ENCODE measurements at regions not wholly inside any gene's neighbourhood (a gene's known extent, or its start where the extent isn't known, plus 50 kb on each side); places are given as distances from the start of the nearest gene placed in this dataset.

GRCh38 chr2:15018814-15019213, 386.3 kb downstream of the LRATD1 start:
- no peak overlapping the region for H3K4me2 ChIP-seq (ENCODE audit: control insufficient read depth, insufficient read depth)
- intact Hi-C loops (cut with micrococcal nuclease; ENCODE audit: unreplicated experiment) (no loop called here), in situ Hi-C loops (cut with MboI) (no loop called here)
- RAD21 ChIA-PET (ENCODE audit: unreplicated experiment): no interaction called here
- SMC1A ChIA-PET (ENCODE audit: uncharacterized antibody, unreplicated experiment): no interaction called here
- 5% methylated on average over 1 of the region's 1 CpG for WGBS (ENCODE audit: insufficient coverage, insufficient replicate concordance, low lambda C conversion rate, missing lambda C conversion rate)
- BruUV-seq (replicated peaks): no TSS peak
- no peak overlapping the region for H3K9ac ChIP-seq (ENCODE audit: control insufficient read depth, insufficient read depth, low read length)
- TF ChIP-seq TAF1 (IDR thresholded peaks at IDR 0.05; ENCODE audit: borderline replicate concordance, low read depth, low read length): no peak
- TF ChIP-seq CUX1 (IDR thresholded peaks at IDR 0.05; ENCODE audit: insufficient replicate concordance, low read depth, low read length): no peak
- no peak for TF ChIP-seq CHD2 (IDR thresholded peaks at IDR 0.05; ENCODE audit: borderline replicate concordance, low read depth, low read length)
- no peak for TF ChIP-seq IRF3 (IDR thresholded peaks at IDR 0.05)
- no peak for TF ChIP-seq LARP7 (IDR thresholded peaks at IDR 0.05)
- TF ChIP-seq IKZF1 (conservative IDR thresholded peaks at IDR 0.05): no peak
- no peak for TF ChIP-seq FOXK2 (IDR thresholded peaks at IDR 0.05)
- no peak for ATAC-seq
- H3K4me1 ChIP-seq (ENCODE audit: control insufficient read depth, insufficient read depth, low read length): no peaks in the 10 kb centered on the region
- H3K79me2 ChIP-seq (ENCODE audit: control insufficient read depth, insufficient read depth, low read length): no peaks in the 10 kb centered on the region
- no peak overlapping the region for H3K4me3 ChIP-seq
- no peaks in the 10 kb centered on the region for H4K20me1 ChIP-seq (ENCODE audit: control insufficient read depth, insufficient read depth)
- H3K27ac ChIP-seq (ENCODE audit: control insufficient read depth, insufficient read depth): no peak overlapping the region
- H3K9me3 ChIP-seq (replicated peaks; ENCODE audit: control insufficient read depth, insufficient read depth, low read length): no peaks in the 10 kb centered on the region
- CTCF ChIA-PET: no interaction called here
- no peak for FAIRE-seq
- H3K36me3 ChIP-seq (ENCODE audit: control insufficient read depth in 2 of 2, insufficient read depth in 2 of 2, low read length in 1 of 2): no peaks in the 10 kb centered on the region
- no peak for DNase-seq (ENCODE audit: low read depth, low spot score)
- H2AFZ ChIP-seq (ENCODE audit: control insufficient read depth, low read depth, low read length): no peak overlapping the region
- POLR2A ChIA-PET: no interaction called here
- no peaks in the 10 kb centered on the region for H3K27me3 ChIP-seq (replicated peaks in 1 of 2; ENCODE audit: control insufficient read depth in 2 of 2, insufficient read depth in 2 of 2, low read length in 1 of 2)

All from GM12878 (cell line).